ENCODE measurements at regions not wholly inside any gene's neighbourhood (a gene's known extent, or its start where the extent isn't known, plus 50 kb on each side); places are given as distances from the start of the nearest gene placed in this dataset.

GRCh38 chr14:98006008-98006407, 1208.8 kb downstream of the VRK1 start:
- ChIA-PET CTCF (no interaction called here), POLR2A (no interaction called here)
- Histone ChIP-seq H3K36me3 (ENCODE audit: control insufficient read depth in 2 of 2, extremely low read depth in 1 of 2, insufficient read depth in 2 of 2, low read length in 2 of 2) (no peaks in the 10 kb centered on the region), H3K9ac (replicated peaks; ENCODE audit: extremely low read depth, insufficient read depth, low read length) (no peak overlapping the region), H3K79me2 (ENCODE audit: control insufficient read depth, insufficient read depth, low read length) (no peaks in the 10 kb centered on the region), H3K27ac (ENCODE audit: insufficient read depth, low read depth, low read length) (no peak overlapping the region), H3K9me3 (replicated peaks; ENCODE audit: control insufficient read depth, insufficient read depth, low read length) (no peaks in the 10 kb centered on the region), H3K9me1 (replicated peaks; ENCODE audit: control insufficient read depth, extremely low read depth, insufficient read depth, low read length) (no peaks in the 10 kb centered on the region), H3K4me2 (ENCODE audit: insufficient read depth, low read length) (no peak overlapping the region), H3K27me3 (ENCODE audit: control insufficient read depth in 2 of 2, insufficient read depth in 2 of 2, low read length in 2 of 2) (no peaks in the 10 kb centered on the region), H3K4me1 (ENCODE audit: control insufficient read depth, extremely low read depth, insufficient read depth, low read length) (no peaks in the 10 kb centered on the region), H2AFZ (ENCODE audit: low read depth, low read length) (no peak overlapping the region), H3K4me3 (replicated peaks in 1 of 3; ENCODE audit: insufficient read depth in 1 of 3, low read depth in 1 of 3, low read length in 3 of 3) (no peak overlapping the region), H4K20me1 (replicated peaks; ENCODE audit: control insufficient read depth, extremely low read depth, insufficient read depth, low read length) (no peaks in the 10 kb centered on the region)
- TF ChIP-seq EZH2 (IDR thresholded peaks at IDR 0.05; ENCODE audit: borderline replicate concordance, low read depth, low read length, severe bottlenecking): no peak
- no peak for TF ChIP-seq FOS (IDR thresholded peaks at IDR 0.05; ENCODE audit: borderline replicate concordance, insufficient read depth, low read length)
- TF ChIP-seq MYC (IDR thresholded peaks at IDR 0.05; ENCODE audit: low read depth, low read length): no peak
- no peak for TF ChIP-seq MAX (IDR thresholded peaks at IDR 0.05; ENCODE audit: insufficient read depth, insufficient read length)
- TF ChIP-seq POLR2AphosphoS5 (IDR thresholded peaks at IDR 0.05; ENCODE audit: insufficient read depth, low read depth, low read length): no peak
- TF ChIP-seq POLR2A (IDR thresholded peaks at IDR 0.05; ENCODE audit: low read depth, low read length): no peak
- TF ChIP-seq JUN (IDR thresholded peaks at IDR 0.05; ENCODE audit: borderline replicate concordance, insufficient read depth, insufficient read length, low read depth): no peak
- TF ChIP-seq CTCF (IDR thresholded peaks at IDR 0.05; ENCODE audit: extremely low read depth in 1 of 2, insufficient read depth in 1 of 2, low read depth in 1 of 2, low read length in 2 of 2): no peak
- no peak for TF ChIP-seq GATA2 (IDR thresholded peaks at IDR 0.05; ENCODE audit: insufficient read depth, insufficient read length, low read depth, low read length)
- intact Hi-C loops (cut with micrococcal nuclease): no loop called here
- no TSS peak for BruUV-seq (replicated peaks)
- dilution Hi-C loops (cut with MboI; ENCODE audit: extremely low pct_ligation_motif_present, low sequenced_read_pairs): no loop called here
- no peak for DNase-seq (ENCODE audit: low read depth, low spot score)
- no peak for FAIRE-seq
